Erythroblast (primary cell): ENCODE measurements at regions not wholly inside any gene's neighbourhood (a gene's known extent, or its start where the extent isn't known, plus 50 kb on each side); places are given as distances from the start of the nearest gene placed in this dataset.

Experiments used
- GATA1 ChIP-seq: IDR thresholded peaks from 2 replicates; pipeline ENCODE4 v1.6.1; 2011; ENCODE audit warnings: low read depth, mild to moderate bottlenecking, control low read depth, low read length, moderate library complexity
- POLR2A ChIP-seq: IDR thresholded peaks from 2 replicates; pipeline ENCODE4 v1.6.1; 2011; ENCODE audit warnings: mild to moderate bottlenecking, low read length

- TF ChIP-seq POLR2A (no peak), GATA1 (no peak)
These were observed 1692.9 kb upstream of the SLC10A2 start for GRCh38 chr13:104759069-104759468.
